A549 (cell line): ENCODE measurements at regions not wholly inside any gene's neighbourhood (a gene's known extent, or its start where the extent isn't known, plus 50 kb on each side); places are given as distances from the start of the nearest gene placed in this dataset.
"Not testable (repeated sequence)": the region's sequence is repeated elsewhere in the genome, so short reads cannot be mapped to it uniquely, and the experiment has no call there.

Source experiments
- ATAC-seq, 2 experiments: fragments of 200-7000 bp in 1 of 2; fragments of >200 bp in 1 of 2; cut with Nextera tagmentation in 1 of 2; cut with Tn5 transposase in 1 of 2; 3 replicates each; pipeline versions ENCODE4 v1.8.0 to v1.9.1; 2018 to 2020; ENCODE audit warnings: mild to moderate bottlenecking in 1 of 2, moderate library complexity in 1 of 2
- CTCF ChIA-PET: fragments of 300-600 bp; sonication (Branson Sonifier 250); formaldehyde crosslinking; extraction: SDS; loops from one replicate; lab custom pipeline; 2021; ENCODE audit warnings: antibody characterized with exemption, inconsistent platforms; lab: Yijun Ruan, JAX
- POLR2A ChIA-PET: fragments of 350-600 bp; formaldehyde crosslinking; extraction: SDS; loops from one replicate; lab custom pipeline; 2021; ENCODE audit warnings: antibody characterized with exemption, inconsistent platforms; lab: Yijun Ruan, JAX
- DNase-seq, 2 experiments: peaks; one replicate each; pipeline versions ENCODE4 v3.0.0 to v3.0.0-alpha.2; 2011 to 2016; ENCODE audit warnings: low read depth in 1 of 2, low spot score in 1 of 2
- FAIRE-seq: peaks from 2 replicates; lab custom pipeline; 2011; peaks lifted over from hg19 to GRCh38; lab: Jason Lieb, UNC
- H3K27ac ChIP-seq, 2 experiments: fragments of >200 bp; sonication (Bioruptor Twin); formaldehyde crosslinking; 3 replicates each; pipeline ENCODE4 v1.5.1; 2016 to 2017
- H3K4me1 ChIP-seq: fragments of >200 bp; sonication (Bioruptor Twin); formaldehyde crosslinking; 3 replicates; pipeline ENCODE4 v1.6.1; 2016
- H3K4me2 ChIP-seq: fragments of >200 bp; sonication (Bioruptor Twin); formaldehyde crosslinking; 3 replicates; pipeline ENCODE4 v1.6.1; 2016
- H3K4me3 ChIP-seq: fragments of >200 bp; sonication (Bioruptor Twin); formaldehyde crosslinking; 3 replicates; pipeline ENCODE4 v1.5.1; 2016
- H3K9me3 ChIP-seq: fragments of >200 bp; sonication (Bioruptor Twin); formaldehyde crosslinking; 3 replicates; pipeline ENCODE4 v1.6.1; 2016
- WGBS: methylation state at CpG from one replicate; pipeline ENCODE4 v1.1.6; 2017; ENCODE audit errors: missing lambda C conversion rate; 5-methylcytosine and 5-hydroxymethylcytosine counted together

- FAIRE-seq, H3K4me2 ChIP-seq, H3K27ac ChIP-seq, H3K9me3 ChIP-seq, H3K4me1 ChIP-seq, CTCF ChIA-PET, H3K4me3 ChIP-seq, DNase-seq, POLR2A ChIA-PET: not testable (repeated sequence)
- no CpG with 5 or more reads among the region's 4 CpGs for WGBS
- ATAC-seq, result peak in 1 of 2 experiments; percentile 62; a peak in 2 of 6 replicates
Measured at GRCh38 chr1:120640261-120641013, 83.3 kb upstream of the NBPF26 start.

- H3K4me2 ChIP-seq, DNase-seq, H3K27ac ChIP-seq, POLR2A ChIA-PET, H3K9me3 ChIP-seq, CTCF ChIA-PET, H3K4me1 ChIP-seq, FAIRE-seq, H3K4me3 ChIP-seq: not testable (repeated sequence)
- WGBS, result no CpG with 5 or more reads among the region's 3 CpGs
- peak in 1 of 2 experiments; percentile 59; a peak in 1 of 6 replicates for ATAC-seq
Measured at GRCh38 chr1:120641014-120641302, 82.8 kb upstream of the NBPF26 start.

- H3K4me1 ChIP-seq, POLR2A ChIA-PET, CTCF ChIA-PET, DNase-seq, FAIRE-seq, H3K4me3 ChIP-seq, H3K4me2 ChIP-seq, ATAC-seq, H3K27ac ChIP-seq, H3K9me3 ChIP-seq: not testable (repeated sequence)
- no CpG with 5 or more reads among the region's 2 CpGs for WGBS
Measured at GRCh38 chr1:120647182-120647581, 76.6 kb upstream of the NBPF26 start.

- CTCF ChIA-PET, DNase-seq, FAIRE-seq, ATAC-seq, H3K4me2 ChIP-seq, H3K4me3 ChIP-seq, H3K27ac ChIP-seq, H3K9me3 ChIP-seq, H3K4me1 ChIP-seq, POLR2A ChIA-PET: not testable (repeated sequence)
- no CpG with 5 or more reads among the region's 7 CpGs for WGBS
Measured at GRCh38 chr1:120648915-120649623, 74.7 kb upstream of the NBPF26 start.

- CTCF ChIA-PET, POLR2A ChIA-PET: not testable (repeated sequence)
Measured at GRCh38 chr1:120649730-120650129, 74.0 kb upstream of the NBPF26 start.

GRCh38 chr1:120654114-120654513 lies 69.6 kb upstream of the NBPF26 start:
- H3K4me3 ChIP-seq, H3K4me2 ChIP-seq, ATAC-seq, H3K27ac ChIP-seq, DNase-seq, CTCF ChIA-PET, H3K9me3 ChIP-seq, POLR2A ChIA-PET, H3K4me1 ChIP-seq, FAIRE-seq: not testable (repeated sequence)
- WGBS, result no CpG with 5 or more reads among the region's 6 CpGs

More at GRCh38 chr1:120649730-120650129, 74.0 kb upstream of the NBPF26 start:
- H3K9me3 ChIP-seq, H3K27ac ChIP-seq, H3K4me2 ChIP-seq, FAIRE-seq, H3K4me3 ChIP-seq, H3K4me1 ChIP-seq, ATAC-seq, DNase-seq: not testable (repeated sequence)
- WGBS, result no CpG with 5 or more reads among the region's 2 CpGs

- POLR2A ChIA-PET, DNase-seq, H3K4me1 ChIP-seq, H3K27ac ChIP-seq, H3K4me3 ChIP-seq, CTCF ChIA-PET, H3K4me2 ChIP-seq, FAIRE-seq, ATAC-seq, H3K9me3 ChIP-seq: not testable (repeated sequence)
- no CpG with 5 or more reads among the region's 8 CpGs for WGBS
Measured at GRCh38 chr1:120655394-120655793, 68.4 kb upstream of the NBPF26 start.

- H3K4me2 ChIP-seq, ATAC-seq, POLR2A ChIA-PET, H3K27ac ChIP-seq, CTCF ChIA-PET, FAIRE-seq, H3K4me1 ChIP-seq, H3K4me3 ChIP-seq, H3K9me3 ChIP-seq, DNase-seq: not testable (repeated sequence)
- no CpG with 5 or more reads among the region's 5 CpGs for WGBS
Measured at GRCh38 chr1:120656116-120656515, 67.6 kb upstream of the NBPF26 start.

- FAIRE-seq, H3K9me3 ChIP-seq, H3K4me3 ChIP-seq, H3K4me2 ChIP-seq, POLR2A ChIA-PET, H3K4me1 ChIP-seq, ATAC-seq, CTCF ChIA-PET, DNase-seq, H3K27ac ChIP-seq: not testable (repeated sequence)
- no CpG with 5 or more reads among the region's 2 CpGs for WGBS
Measured at GRCh38 chr1:120657804-120658203, 65.9 kb upstream of the NBPF26 start.

- DNase-seq, FAIRE-seq, H3K9me3 ChIP-seq, POLR2A ChIA-PET, H3K4me1 ChIP-seq, H3K4me3 ChIP-seq, ATAC-seq, CTCF ChIA-PET, H3K27ac ChIP-seq, H3K4me2 ChIP-seq: not testable (repeated sequence)
Measured at GRCh38 chr1:120658622-120659021, 65.1 kb upstream of the NBPF26 start.

GRCh38 chr1:120659133-120659532 lies 64.6 kb upstream of the NBPF26 start:
- ATAC-seq, FAIRE-seq, CTCF ChIA-PET, H3K4me2 ChIP-seq, H3K4me3 ChIP-seq, POLR2A ChIA-PET, H3K27ac ChIP-seq, H3K9me3 ChIP-seq, DNase-seq, H3K4me1 ChIP-seq: not testable (repeated sequence)
- no CpG with 5 or more reads among the region's 2 CpGs for WGBS
